ENCODE measurements at regions not wholly inside any gene's neighbourhood (a gene's known extent, or its start where the extent isn't known, plus 50 kb on each side); places are given as distances from the start of the nearest gene placed in this dataset.

DNA sequence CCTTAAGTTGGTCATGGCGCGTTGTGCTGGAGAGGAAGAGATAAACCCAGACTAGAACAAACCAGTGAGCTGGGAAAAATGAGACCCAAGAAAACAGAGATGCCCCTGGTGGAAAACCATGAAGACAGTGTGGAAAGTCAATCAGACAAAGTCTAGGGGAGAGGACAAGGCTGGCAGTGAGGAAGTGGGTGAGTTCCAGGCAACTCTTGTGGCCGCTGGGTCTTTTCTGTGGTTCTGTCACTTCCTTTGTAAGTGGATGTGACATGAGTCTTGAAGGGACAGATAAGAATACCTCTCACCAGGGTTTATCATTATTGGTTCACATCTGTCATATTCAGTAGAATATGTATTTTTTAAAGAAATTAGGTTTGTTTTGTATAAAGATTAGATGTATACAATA, 738.4 kb downstream of the DHX35 start:
- no peak for DNase-seq (ENCODE audit: low spot score)

DNA sequence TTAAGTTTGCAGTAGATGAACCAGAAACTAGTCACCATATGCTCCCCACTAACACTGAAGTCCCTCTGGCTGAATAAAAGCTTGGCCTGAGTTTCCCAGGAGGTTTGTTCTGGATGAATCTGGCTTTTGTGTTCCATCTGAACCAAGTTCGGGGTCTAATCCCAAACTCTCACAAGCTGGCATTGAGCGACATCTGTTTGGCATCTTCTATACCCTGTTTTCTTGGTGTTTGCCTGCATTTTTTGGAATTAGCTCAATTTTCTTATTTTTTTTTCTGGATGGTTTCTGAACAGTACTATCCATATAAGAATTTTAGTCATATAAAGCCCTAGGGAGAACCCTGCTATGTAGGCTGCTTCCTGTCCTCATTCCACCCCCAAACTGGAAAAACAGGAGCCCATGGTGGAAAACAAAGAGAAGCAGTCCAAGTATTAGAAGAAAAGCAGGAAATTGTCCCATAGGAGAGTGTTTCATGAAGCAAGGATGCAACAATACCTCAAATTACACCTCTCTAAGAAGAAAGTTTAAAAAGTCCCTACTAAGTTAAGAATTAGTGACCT, 737.1 kb downstream of the DHX35 start:
- DNase-seq (ENCODE audit: low spot score): no peak

DNA sequence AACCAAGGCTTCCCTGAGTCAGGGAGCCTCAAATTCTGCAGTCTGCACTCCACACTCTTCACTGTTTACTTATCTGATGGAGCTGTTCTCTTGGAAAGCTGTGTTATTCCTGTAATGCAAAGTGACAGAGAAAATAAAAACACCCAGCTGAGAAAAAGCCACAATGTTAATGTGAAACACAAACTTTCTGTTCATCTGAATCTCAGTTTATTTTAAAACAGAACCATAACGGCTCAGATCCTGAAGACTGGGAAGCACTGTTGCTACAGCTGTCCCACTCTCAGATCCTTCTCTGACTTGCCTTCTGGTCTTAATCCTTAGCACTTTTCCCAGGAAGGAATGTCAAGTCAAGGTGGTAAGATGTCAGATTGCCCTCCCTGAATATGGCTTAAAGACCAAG, 736.6 kb downstream of the DHX35 start:
- DNase-seq (ENCODE audit: low spot score): no peak

GRCh38 chr20:39691151-39691862, 729.2 kb downstream of the DHX35 start:
- no peak for DNase-seq (ENCODE audit: low spot score)

GRCh38 chr20:39676857-39677391, 714.8 kb downstream of the DHX35 start:
- DNase-seq (ENCODE audit: low spot score): peak; percentile 70

DNA sequence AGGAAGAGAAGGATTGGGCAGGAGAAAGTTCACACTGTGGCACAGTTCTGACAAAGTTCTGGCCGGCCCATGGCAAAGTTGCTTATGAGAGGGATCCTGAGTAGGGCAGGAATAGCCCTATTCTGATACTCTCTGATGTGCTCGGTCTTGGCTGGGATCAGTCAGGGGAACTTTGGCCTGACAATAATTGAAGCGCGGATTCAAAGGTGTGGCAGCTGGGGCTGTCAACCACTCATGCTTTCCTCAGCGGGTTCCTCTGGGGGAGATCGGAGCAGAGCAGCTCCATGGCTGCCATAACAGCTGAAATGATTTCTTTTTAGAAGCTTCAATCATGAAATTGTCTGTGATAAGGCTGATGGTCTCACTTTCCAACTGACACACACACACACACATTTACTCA, 714.1 kb downstream of the DHX35 start:
- no peak for DNase-seq (ENCODE audit: low spot score)

DNA sequence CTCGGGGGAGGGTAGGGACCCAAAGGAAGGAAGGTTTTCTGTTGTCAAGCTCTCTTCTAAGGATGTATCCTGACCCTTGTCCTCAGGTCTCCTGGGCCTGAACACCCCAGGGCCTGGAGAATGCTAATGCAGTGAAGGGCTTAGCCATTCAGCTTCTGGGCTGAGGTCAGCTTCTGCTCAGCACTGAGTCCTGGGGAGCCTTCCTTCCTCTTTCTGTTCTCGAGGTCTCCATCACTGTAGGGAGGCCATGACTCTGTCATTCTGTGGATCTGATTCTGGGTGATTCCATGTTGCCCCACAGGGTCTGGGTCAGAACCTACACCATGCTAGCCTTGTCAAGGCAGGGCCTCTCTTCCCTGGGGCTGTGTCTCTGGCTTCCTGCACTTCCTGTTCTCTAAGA, 712.7 kb downstream of the DHX35 start:
- DNase-seq (ENCODE audit: low spot score): no peak

- DNase-seq (ENCODE audit: low spot score): no peak
Observed at GRCh38 chr20:39670988-39671387, 708.8 kb downstream of the DHX35 start.

DNA sequence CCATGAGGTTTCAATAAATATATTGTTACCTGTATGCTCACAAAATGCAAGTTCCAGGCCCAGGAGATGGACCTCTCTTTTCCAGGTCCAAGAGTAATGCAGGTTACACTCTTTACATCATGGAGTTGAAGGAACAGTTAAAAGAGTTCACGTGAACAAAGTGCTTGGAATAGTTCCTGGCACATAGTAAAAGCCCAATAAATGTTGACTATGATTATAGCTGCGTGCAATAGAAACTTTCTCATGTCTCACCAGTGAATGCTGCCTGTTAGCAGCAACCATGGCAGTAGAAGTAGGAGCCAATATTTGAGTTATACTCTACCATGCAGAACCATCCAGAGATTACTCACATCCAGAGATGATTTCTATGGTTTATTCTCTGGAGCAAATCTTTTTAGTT, 707.5 kb downstream of the DHX35 start:
- DNase-seq (ENCODE audit: low spot score): no peak

DNA sequence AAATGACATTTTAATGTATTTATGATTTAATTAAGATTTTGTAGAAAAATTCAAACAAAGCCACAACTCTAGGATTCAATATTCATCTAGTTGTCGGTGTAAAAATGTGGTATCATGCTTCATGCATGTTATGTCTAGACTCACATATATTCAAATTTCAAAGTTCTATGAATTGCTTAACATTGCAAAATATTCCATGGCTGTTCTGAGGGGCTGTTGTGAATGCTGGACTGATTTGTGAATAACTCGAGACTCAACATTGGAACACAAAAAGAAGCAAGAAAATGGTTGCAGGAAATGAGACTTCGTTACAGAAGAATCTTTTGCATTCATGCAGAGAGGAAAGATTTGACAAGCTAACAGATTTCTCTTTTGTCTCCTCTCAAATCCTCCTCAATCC, 705.9 kb downstream of the DHX35 start:
- DNase-seq (ENCODE audit: low spot score): no peak

- no peak for DNase-seq (ENCODE audit: low spot score)
Observed at GRCh38 chr20:39661833-39662232, 699.7 kb downstream of the DHX35 start.

- no peak for DNase-seq (ENCODE audit: low spot score)
Observed at GRCh38 chr20:39660965-39661364, 698.8 kb downstream of the DHX35 start.

DNA sequence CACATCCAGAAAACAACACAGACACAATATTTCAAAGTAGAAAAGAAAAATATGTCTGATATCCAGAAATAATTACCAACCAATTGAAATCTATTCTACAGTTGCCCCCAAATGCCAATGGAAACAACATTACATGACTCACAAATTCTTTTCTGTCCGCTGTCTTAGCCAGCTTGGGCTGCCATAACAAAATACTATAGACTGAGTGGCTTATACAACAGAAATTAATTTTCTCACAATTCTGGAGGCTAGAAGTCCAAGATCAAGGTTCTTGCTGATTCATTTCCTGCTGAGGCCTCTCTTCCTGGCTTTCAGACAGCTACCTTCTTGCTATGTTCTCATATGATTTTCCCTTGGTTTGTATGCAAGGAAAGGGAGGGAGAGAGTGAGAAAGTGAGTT, 698.1 kb downstream of the DHX35 start:
- no peak for DNase-seq (ENCODE audit: low spot score)

DNA sequence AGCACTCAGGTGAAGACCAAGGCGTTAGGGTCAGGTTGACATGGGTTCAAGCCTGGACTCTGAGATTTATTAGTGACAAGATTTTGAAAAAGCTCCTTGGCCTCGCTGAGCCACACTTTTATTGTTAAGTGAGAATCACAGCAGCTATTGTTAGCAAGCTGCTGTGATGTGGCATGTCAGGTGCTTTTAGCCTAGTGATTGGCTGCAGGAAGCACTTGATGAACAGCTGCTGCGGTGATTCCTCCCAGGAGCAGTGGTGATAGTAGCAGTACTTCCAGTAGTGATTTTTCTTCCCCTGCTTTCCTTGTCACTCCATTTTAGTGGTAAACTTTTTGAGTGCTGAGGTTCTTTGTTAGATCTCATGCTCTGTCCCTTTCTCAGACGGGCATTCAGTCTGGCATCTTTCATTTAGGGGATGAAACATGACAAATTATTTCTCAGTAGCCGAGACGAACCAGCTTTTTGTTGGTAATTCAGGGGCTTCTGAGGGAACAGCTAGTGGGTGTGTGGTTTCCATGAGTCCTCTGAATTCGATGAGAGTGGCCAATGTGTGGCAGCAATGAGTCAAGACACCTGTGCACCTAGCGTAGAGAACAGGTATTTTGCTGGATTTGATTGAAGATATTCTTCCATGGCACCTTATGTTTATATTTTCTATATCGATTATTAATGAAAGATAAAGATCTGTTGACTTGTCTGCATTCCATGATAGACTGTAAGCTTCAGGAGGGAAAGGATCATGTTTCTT, 696.7 kb downstream of the DHX35 start:
- no peak for DNase-seq (ENCODE audit: low spot score)

GRCh38 chr20:39654171-39654570, 692.0 kb downstream of the DHX35 start:
- DNase-seq (ENCODE audit: low spot score): peak; percentile 3

DNA sequence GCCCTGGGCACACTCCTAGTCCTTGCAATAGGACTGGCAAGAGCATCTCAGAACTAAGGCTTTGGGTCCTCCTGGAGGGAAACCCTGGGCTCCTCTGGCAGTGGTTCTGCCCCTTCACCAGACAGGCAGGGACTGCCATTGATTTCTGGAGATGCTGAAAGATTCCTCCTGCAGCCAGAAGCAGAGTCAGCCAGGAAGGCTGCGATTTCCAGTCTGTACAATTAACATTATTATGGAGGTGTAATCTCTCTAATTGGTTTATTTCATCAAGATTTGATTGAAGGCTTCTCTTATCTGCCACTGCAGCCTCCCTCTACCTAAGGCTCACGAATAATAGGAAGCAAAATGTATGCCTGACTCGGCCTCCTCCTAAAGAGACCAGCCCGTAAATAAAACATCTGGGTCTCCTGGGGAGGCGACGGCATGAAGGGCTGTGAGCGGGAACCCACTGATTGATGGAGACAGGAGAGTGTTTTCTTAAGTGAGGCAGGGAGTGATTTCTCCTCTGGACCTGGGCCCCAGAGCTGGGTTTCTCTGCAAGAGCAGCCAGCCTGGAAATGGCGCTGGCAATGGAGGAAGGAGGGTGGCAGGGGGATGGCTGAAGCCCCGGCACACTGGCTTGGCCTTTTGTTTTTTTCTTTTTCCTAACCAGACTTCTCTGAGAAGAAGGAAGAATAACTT, 689.6 kb downstream of the DHX35 start:
- no peak for DNase-seq (ENCODE audit: low spot score)

DNA sequence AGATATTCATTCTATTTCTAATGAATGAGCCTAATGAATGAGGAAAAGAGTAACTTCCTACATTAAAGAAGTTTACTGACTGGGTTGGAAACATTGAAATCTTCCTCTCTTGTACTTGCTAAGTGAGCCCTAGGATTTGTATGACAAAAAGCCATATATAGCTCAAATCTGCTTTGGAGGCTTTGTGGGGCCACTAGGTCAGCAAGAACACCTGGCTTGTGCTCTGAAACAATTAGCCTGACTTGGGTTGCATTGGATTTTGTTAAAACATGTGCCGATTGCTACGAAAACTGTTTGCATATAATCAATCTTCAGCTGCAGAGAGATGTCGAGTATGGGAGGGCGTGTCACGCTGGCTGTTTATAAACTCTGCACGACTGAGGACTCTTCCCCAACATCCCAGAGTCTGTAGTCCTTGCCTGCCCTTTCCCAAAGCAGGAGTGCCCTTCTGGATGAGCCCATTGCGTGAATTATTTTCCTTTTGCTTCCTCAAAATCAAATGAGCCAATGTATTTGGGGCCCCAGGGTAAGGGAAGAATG, 684.8 kb downstream of the DHX35 start:
- no peak for DNase-seq (ENCODE audit: low spot score)

GRCh38 chr20:39645131-39645530, 683.0 kb downstream of the DHX35 start:
- no peak for DNase-seq (ENCODE audit: low spot score)

- no peak for DNase-seq (ENCODE audit: low spot score)
Observed at GRCh38 chr20:39643292-39643691, 681.1 kb downstream of the DHX35 start.

- no peak for DNase-seq (ENCODE audit: low spot score)
Observed at GRCh38 chr20:39641423-39641822, 679.3 kb downstream of the DHX35 start.

- DNase-seq (ENCODE audit: low spot score): no peak
Observed at GRCh38 chr20:39640147-39640546, 678.0 kb downstream of the DHX35 start.

GRCh38 chr20:39638731-39639130, 676.6 kb downstream of the DHX35 start:
- no peak for DNase-seq (ENCODE audit: low spot score)
